Stimulated activated naive CD4-positive, alpha-beta T cell (primary cell): ENCODE measurements at regions not wholly inside any gene's neighbourhood (a gene's known extent, or its start where the extent isn't known, plus 50 kb on each side); places are given as distances from the start of the nearest gene placed in this dataset.

Source experiments
- DNase-seq, 6 experiments: peaks; one replicate each; lab custom pipeline; 2025; lab: John Stamatoyannopoulos, UW

GRCh38 chr20:57896017-57896416 lies 186.2 kb upstream of the PMEPA1 start:
- no peak for DNase-seq

- DNase-seq, result no peak
Measured at GRCh38 chr20:57895161-57895855, 185.5 kb upstream of the PMEPA1 start.

GRCh38 chr20:57894522-57894921 lies 184.7 kb upstream of the PMEPA1 start:
- DNase-seq, result no peak

GRCh38 chr20:57894096-57894495 lies 184.3 kb upstream of the PMEPA1 start:
- DNase-seq, result no peak

- DNase-seq, result no peak
Measured at GRCh38 chr20:57893366-57893999, 183.7 kb upstream of the PMEPA1 start.

GRCh38 chr20:57892471-57892870 lies 182.7 kb upstream of the PMEPA1 start:
- DNase-seq, result no peak

GRCh38 chr20:57891014-57891413 lies 181.2 kb upstream of the PMEPA1 start:
- DNase-seq, result no peak

GRCh38 chr20:57890202-57890800 lies 180.5 kb upstream of the PMEPA1 start:
- no peak for DNase-seq

- DNase-seq, result no peak
Measured at GRCh38 chr20:57888591-57888990, 178.8 kb upstream of the PMEPA1 start.

GRCh38 chr20:57884956-57885355 lies 175.1 kb upstream of the PMEPA1 start:
- no peak for DNase-seq

- no peak for DNase-seq
Measured at GRCh38 chr20:57883761-57884160, 173.9 kb upstream of the PMEPA1 start.

GRCh38 chr20:57883224-57883623 lies 173.4 kb upstream of the PMEPA1 start:
- DNase-seq, result no peak

GRCh38 chr20:57882451-57883161 lies 172.8 kb upstream of the PMEPA1 start:
- no peak for DNase-seq

GRCh38 chr20:57881466-57882385 lies 171.9 kb upstream of the PMEPA1 start:
- no peak for DNase-seq

GRCh38 chr20:57880571-57880892 lies 170.7 kb upstream of the PMEPA1 start:
- DNase-seq, result no peak

GRCh38 chr20:57879779-57880570 lies 170.2 kb upstream of the PMEPA1 start:
- DNase-seq, result no peak

GRCh38 chr20:57879437-57879778 lies 169.6 kb upstream of the PMEPA1 start:
- DNase-seq, result no peak

- DNase-seq, result no peak
Measured at GRCh38 chr20:57878786-57879424, 169.1 kb upstream of the PMEPA1 start.

- DNase-seq, result no peak
Measured at GRCh38 chr20:57877995-57878394, 168.2 kb upstream of the PMEPA1 start.

GRCh38 chr20:57877131-57877824 lies 167.5 kb upstream of the PMEPA1 start:
- DNase-seq, result no peak
